GM18907 (cell line): ENCODE measurements at regions not wholly inside any gene's neighbourhood (a gene's known extent, or its start where the extent isn't known, plus 50 kb on each side); places are given as distances from the start of the nearest gene placed in this dataset.

Source experiments
- ATAC-seq: cut with Tn5 transposase; IDR thresholded peaks from one replicate; pipeline ENCODE4 v1.9.1; 2021; ENCODE audit warnings: mild to moderate bottlenecking, moderate library complexity; ENCODE audit not compliant: unreplicated experiment

DNA sequence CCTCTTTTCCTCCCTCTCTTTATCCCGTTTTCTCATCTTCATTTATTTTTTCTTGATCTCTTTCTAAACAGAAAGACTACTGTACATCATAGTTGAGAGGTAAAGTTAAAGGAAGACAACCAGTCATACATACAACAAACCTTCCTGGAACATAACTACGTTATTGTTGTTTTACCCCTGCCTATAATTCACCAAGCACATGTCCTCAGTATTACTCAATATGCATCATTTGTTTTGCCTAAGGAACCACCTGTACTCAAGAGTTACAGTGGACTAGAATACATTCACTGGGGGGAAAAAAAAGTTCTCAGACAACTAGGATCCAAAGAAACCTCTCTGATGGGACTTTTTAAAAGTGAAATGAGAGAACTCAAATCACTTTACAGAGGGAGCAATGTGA, 344.7 kb upstream of the RBMS3 start:
- ATAC-seq, result no peak

DNA sequence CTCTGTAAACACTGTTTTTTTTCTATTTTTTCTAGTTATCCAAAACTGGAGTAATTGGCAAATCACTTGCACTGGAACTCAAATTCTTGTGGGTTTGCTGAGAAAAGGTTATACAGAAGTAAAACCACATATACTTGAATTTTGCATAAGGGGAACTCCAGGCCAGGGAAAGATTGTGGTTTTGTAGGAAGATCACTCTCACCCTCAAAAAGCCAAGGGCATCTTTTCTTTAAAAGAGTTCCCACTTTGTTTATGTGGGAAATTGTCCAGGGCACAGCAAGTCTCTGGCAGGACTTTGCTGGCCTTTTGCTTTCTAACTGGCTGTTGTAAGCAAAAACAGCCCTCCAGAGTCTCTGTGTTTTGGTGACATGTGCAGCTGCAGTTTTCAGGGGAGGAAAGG, 340.3 kb upstream of the RBMS3 start:
- peak; percentile 93 for ATAC-seq

DNA sequence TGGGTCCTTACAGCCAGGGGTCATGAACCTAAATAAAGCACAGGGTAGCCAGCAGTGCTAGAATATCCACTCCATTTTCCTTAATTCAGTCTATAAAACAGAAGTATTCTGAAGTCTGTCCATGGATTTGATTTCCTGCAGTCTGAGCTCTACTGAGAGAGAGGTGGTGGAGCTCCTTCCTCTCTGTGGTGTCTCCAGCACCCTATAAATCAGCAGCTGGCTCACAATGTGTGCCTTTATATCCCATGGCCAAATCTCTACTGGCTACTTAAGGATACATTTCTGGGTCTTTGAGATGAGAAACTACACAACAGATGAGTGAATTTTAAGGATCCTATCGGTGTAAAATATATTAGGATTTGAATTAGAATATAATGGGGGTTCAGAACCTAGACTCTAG, 339.9 kb upstream of the RBMS3 start:
- peak; percentile 26 for ATAC-seq

DNA sequence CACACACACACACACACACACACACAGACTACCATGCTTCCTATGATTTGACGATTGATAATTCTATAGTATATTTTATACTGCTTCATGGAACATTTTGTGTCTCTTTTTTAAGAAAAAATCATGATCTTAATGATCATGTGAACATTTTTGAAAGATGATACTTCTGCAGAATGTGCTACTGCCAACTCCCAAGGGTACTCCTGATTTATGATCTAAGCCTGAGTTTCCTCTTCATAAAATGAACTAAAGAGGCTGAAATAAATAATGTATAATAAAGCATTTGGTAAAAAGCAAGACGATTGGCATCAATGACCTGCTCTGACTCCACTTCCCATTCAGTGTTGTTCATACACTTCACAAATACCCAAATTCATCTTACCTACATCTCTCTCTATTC, 333.8 kb upstream of the RBMS3 start:
- ATAC-seq, result no peak

DNA sequence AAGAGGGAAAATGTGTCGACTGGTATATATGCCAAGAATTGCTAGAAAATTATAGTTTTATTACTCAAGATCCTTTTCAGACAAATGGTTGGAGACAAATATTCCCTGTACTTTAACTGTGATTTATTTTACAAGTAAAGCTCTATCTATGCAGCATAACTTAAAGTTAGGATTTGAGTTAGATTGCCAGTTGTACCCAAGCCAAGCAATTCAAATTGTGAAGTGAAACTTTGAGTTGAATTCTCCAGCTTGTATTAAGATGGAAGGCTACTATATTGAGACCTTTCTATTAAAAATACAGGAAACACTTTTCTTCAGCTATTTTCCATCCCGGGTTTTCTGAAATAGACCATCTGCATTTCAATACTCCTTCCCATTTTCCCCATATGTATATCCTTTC, 333.1 kb upstream of the RBMS3 start:
- ATAC-seq, result no peak

DNA sequence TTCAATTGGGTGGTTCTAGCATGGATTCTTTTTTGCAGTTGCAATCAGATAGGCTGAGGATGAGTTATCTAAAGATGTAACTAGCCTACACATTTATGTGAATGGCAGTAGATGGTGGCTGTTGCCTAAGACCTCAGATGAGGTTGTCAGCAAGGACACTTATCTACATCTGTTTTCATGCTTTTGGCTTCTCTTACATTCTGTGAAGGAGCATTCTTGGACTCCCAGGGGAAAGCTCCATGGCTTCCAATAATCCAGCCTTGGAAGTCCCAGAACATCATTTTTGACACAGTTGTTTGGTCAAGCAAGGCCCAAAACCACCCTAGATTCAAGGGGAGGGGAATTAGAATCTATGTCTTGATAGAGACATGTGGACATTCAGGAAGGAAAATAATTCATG, 332.2 kb upstream of the RBMS3 start:
- ATAC-seq, result no peak

DNA sequence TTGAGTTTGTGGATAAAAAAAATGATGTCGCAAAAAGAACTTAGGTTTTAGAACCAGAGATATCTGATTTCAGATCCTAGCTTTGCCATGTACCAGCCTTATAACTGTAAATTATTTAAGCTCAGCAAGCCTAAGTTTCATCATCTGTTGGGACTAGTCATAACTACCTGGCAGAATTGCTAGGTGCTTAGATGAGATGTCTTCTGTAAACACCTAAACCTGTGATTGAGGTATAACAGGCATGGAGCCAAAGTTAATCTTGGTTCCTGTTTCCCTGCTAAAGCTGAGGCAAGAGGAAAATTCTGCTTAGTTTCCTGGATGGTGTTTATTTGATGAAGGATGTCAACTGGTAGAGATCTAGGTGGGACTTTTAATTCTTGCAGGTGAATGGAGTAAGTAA, 331.3 kb upstream of the RBMS3 start:
- no peak for ATAC-seq

DNA sequence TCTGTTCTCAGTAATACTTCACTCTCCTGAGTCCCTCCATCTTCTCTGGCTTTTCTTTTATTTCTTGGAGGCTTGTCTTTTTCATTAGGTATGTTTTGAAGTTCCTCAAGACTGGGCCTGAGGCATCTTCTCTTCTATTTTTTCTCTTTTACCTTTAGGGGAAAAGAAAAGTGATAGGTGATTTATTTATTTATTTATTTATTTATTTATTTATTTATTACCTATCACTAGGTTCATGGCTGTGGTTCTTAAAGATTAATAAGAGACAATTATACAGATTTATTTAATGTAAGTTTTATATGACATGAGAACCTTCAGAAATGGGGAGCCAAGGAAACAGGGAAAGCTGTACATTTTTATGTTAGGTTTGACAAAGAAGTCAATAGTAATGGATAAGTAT, 330.3 kb upstream of the RBMS3 start:
- ATAC-seq, result no peak

DNA sequence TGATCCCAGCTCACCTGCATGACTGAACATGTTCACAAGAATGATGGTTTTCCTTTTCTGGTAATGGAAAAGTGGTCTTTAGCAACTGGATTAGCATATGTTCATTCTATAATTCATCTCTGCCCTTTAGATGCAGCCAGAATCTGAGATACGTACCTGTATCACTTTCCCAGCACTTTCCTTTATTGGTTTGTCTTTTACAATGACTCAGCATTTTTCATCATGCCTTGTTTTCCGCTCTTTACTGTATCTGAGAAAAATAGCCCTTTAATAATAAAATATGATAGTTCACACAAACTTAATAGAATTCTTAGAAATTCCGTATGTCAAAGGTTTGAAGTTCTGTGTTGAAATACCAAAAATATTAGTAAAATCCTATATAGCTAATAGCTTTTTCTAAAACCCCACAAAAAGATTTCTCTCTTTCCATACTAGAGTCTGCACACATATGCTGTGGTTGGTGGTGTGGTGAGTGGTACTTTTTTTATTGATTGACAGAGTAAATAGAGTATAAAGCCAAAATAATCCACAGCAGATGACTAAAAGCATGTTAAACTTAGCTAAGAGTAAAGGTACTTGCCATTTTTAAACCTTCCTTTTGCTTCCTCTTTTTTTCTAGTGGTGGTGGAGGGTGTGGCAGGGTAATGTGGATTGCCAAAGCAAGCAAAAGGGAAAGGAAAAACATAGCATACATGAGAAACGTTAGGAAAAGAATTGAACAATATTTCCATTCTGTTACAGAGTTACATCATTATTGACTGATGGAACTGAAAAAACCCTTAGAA, 328.9 kb upstream of the RBMS3 start:
- peak; percentile 44 for ATAC-seq

DNA sequence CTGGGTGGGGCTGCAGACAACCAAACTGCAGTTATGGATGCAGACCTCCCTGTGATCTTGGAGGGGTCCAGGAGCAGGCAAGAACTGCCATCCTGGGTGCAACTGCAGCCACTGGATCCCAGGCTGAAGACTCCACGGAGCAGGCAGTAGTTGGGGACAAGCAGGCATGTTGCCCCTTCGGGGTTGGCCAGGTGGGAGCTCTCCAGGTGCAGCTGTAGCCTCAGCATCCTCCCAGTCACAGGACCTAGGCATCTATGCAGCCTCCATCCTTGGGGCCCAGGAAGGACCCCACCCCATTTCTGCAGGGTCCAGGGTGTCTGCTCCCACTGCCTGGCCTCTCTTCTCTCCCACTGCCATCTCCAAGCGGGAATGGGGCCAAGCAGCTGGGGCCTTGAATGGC, 322.2 kb upstream of the RBMS3 start:
- ATAC-seq, result no peak

DNA sequence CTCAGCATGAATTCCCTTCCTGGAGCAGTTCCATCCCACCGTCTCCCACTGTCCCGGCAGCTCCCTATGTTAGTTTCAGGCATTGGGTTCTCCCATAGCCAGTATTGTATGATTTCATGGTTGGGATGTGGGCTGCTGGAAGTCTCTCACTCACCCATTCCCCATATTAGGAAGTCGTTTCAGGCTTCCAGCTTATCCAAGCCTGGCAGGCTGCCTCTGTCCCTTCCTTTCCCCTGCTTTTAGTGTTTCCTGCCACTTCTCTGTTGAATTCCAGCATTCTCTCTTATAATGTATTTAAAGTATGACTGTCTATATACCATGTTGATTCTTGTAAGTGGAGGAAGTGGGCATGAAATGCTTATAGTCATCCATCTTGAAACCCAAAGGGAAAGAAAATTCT, 309.7 kb upstream of the RBMS3 start:
- no peak for ATAC-seq

DNA sequence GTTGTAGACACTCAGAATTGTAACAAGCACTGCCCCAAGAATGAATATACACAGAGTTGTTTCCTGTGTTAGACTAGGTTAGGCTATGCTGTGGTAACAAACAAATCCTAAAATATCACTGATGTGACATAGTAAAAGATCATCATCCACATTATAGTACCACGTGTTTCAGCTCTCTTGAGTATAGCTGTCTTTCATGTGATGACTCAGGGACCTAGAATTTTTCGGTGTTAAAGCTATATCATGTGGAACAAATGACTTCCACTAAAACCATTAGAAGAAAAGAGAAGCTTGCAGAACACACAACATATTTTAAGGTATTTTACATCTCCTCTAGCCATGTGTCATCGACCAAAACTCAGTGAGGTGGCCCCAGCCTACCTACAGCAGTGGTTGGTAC, 307.9 kb upstream of the RBMS3 start:
- peak; percentile 68 for ATAC-seq

DNA sequence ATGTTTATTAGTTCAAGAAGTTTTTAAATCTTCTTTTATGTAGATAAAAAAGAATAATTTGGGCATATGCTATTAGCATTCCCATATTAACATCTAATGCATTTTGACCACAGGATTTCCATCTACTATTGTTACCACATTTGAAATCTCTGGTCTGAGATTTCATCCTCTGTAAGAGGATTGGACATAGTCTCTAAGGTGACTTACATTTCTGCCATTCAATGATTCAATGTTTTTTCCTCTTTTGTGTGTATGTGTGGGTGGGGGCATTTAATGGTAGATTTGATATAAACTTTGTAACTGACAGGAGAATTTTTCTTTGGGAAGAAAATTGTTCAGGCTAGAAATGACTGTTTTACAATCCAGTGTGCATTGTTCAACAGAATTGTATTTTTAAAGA, 307.3 kb upstream of the RBMS3 start:
- ATAC-seq, result no peak

DNA sequence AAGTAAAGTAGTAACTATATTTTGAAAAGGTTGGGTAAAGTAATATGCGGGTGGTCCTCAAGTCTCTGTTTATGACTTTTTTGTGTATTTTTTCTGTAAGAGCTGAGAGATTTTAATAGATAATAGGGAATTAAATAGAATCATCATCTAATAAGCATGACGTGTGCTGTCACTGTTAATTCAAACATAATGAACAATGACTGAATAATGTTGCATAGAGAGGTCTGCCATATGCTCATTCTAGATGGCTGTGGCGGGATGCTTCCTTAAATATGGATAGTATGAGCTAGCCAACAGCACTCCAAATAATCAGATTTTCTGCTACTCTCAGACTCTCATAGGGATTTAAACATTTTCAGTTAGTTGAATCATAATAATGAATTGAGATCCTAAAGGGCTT, 302.8 kb upstream of the RBMS3 start:
- ATAC-seq, result no peak

DNA sequence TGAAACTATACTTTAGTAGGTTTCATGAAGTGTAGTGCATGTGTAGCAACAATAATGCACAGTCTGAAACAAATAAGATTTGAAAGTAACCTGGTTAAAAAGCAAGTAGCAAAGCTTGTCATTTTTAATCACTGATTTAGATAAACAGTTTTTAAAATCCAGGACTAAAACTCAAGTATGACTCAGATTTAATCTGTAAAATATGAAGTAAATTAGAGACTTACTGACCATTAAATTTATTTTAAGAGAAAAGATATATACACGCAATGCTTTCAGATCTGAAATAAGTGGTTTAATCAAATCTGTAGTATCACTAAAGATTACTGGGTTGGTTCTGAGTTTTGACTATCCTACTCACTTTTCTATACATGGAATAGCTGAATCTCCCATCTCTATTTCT, 300.7 kb upstream of the RBMS3 start:
- ATAC-seq, result no peak

DNA sequence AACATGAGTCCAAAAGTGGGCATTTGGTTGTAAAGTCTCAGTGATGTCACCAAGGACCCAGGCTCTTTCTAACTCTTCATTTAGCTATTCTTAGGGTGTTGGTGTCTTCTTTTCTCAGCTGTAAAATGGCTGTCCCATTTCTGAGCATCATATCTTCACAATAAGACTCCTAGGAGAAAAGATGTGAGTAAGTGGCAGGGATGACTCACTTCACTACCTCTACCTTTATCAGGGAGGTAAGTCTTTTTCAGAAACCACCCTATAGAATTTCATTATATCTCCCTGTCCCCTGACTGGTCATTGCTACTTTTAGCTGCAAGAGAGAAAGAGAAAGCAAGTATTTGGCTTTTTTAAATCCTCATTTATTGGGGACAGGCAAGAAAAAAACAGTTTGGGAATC, 300.2 kb upstream of the RBMS3 start:
- no peak for ATAC-seq

DNA sequence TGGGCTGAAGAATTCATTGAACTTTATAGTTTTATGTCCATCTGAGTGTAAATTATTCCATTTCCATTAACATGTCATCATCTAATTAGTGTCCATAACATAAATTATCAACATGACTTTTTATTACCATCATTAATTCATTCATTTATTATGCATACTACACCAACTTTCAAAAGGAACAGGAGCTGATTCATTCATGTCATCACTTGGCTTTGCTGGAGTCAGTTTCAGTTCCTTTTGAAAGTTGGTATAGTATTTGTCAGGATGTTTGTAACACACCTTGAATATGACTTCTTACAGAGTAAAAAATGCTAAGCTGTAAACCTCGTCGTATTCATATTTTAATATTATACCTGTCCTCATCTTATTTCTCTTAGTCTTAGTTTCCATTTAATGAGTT, 298.0 kb upstream of the RBMS3 start:
- peak; percentile 93 for ATAC-seq

DNA sequence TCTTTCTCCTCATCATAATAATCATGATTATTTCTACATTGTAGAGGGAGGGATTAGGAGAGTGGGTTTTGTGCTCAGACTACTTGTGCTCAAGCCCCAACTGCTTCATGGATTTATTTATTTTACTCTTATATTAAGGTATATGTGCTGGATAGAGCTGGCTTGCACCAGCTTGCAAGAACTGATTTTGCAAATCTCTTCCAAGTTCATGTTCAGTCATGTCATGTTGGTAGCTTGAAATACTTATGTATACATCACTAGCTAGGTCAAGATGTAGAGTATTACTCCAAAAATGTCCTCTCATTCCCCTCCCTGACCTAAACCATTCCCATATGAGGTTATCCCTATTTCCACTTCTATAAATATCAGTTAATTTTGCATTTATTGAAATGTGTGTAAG, 293.9 kb upstream of the RBMS3 start:
- ATAC-seq, result no peak

DNA sequence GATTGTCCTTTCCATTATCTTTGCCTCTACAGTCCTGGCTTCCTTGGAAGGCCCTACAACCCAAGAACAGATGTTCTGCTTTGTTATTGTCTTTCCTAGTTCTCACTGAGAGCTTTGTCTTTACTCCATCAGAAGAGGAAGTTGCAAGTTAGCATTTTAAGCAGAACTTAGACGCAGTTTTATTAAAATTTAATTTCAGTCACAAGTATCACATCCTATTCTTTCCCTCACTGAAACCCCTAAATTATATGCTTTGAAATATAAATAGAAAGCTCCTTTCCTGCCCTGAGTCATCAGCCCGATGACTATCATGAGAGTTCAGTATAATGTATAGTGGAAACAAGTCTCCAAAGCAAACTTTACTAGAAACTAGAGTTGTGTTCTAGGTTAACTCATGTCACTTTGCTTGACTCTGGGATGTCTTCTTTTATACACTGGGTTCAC, 291.2 kb upstream of the RBMS3 start:
- ATAC-seq, result peak; percentile 94

DNA sequence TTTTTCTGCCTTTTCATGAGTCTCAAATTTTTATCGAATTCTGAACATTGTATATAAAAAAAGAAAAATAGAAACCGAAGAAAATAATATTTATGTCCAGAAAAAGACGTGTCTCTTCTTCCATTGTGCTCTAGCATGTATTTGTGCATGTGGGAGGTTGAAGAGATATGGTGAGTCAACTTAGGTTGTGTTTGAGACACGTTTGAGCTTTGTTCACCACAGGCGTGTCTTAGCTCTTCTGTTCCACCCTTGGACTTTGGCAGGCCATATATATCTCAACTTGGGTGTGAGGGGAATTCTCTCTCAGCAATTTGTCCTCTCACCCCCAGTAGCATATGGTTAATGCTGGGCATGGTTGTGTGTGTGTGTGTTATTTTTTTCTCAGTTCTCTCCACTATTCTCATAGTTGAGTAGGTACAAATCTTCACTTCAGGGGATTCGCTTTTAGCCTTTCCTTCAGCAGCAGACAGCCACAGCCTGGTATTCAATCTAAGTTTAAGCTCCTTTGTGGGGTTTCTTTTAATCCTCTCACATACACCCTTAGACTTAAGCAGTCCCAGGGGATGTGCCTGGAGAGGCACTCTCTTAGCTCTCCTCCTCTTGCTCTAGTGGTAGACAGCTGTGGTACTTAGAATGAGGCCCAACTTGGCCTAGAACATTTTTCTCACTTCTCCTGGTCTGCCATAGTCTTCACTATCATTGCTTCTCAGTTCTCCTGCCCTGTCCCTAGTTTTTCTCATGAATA, 286.5 kb upstream of the RBMS3 start:
- no peak for ATAC-seq

DNA sequence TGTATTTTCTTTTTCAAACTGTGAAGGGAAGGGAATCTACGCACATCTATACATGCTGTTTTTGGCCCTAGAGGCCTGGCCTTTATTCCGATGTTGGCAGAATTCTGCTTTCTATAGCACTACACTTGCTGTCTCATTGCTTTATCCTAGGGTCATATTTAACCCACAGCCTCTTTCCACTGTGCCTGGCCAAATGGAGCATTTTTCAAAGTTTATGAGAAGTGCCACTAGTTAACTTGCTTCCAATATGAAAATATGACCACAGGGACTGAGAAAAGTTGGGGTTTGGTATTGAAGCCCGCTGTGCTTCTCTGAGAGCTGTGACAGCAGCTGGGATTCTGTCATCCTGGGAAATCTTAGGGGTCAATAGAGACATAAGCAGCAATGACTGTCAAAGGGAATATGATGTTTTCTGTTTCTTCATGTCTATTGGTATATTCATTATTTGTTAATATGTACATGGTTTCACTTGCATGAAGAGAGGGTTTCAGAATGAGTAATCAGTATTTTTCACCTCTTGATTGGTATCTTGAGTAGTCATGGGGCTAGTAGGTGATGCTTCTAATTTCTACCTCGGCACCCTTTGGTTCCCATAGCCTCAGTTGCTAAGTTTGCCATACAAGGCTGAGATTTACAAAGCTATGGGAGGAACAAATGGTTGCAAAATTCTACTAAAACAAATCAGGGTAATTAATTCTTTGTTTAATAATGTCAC, 275.8 kb upstream of the RBMS3 start:
- peak; percentile 100 for ATAC-seq

DNA sequence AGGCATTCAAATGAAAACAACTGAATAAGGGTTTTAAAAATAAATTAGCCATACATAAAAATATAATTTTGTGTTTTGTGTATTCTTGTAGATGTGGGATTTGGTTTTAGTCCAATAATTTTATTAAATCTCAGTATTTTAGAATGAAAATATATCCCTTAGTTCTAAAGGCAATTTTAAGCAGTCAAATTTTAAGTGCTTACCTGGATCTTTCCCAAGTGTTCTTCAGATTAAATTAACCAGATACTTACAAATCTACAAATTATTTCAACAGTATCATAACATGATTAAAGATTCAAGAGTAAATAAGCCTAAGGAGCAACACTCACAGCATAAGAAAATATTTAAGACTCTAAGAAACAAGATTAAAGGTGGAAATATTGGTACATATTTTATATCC, 275.0 kb upstream of the RBMS3 start:
- no peak for ATAC-seq
